HuH-7.5 (cell line): ENCODE measurements at regions not wholly inside any gene's neighbourhood (a gene's known extent, or its start where the extent isn't known, plus 50 kb on each side); places are given as distances from the start of the nearest gene placed in this dataset.

Source experiments
- DNase-seq: peaks from one replicate; pipeline ENCODE4 v3.0.0; 2011; ENCODE audit warnings: low spot score

- DNase-seq: no peak
Observed at GRCh38 chr11:109972181-109972715, 120.9 kb upstream of the ZC3H12C start.

GRCh38 chr11:109972939-109973338 is 120.3 kb upstream of the ZC3H12C start:
- DNase-seq: no peak

GRCh38 chr11:109973486-109973885 is 119.7 kb upstream of the ZC3H12C start:
- no peak for DNase-seq

- DNase-seq: no peak
Observed at GRCh38 chr11:109974523-109974922, 118.7 kb upstream of the ZC3H12C start.

GRCh38 chr11:109978895-109979294 is 114.3 kb upstream of the ZC3H12C start:
- no peak for DNase-seq

- no peak for DNase-seq
Observed at GRCh38 chr11:109981031-109981636, 112.1 kb upstream of the ZC3H12C start.

GRCh38 chr11:109983358-109983757 is 109.8 kb upstream of the ZC3H12C start:
- no peak for DNase-seq

- DNase-seq: no peak
Observed at GRCh38 chr11:109984634-109985289, 108.4 kb upstream of the ZC3H12C start.

- no peak for DNase-seq
Observed at GRCh38 chr11:109986488-109986887, 106.7 kb upstream of the ZC3H12C start.

GRCh38 chr11:109991835-109992234 is 101.4 kb upstream of the ZC3H12C start:
- no peak for DNase-seq

GRCh38 chr11:109993786-109994185 is 99.4 kb upstream of the ZC3H12C start:
- DNase-seq: no peak

- no peak for DNase-seq
Observed at GRCh38 chr11:109994907-109995306, 98.3 kb upstream of the ZC3H12C start.

GRCh38 chr11:109996060-109996459 is 97.1 kb upstream of the ZC3H12C start:
- no peak for DNase-seq

- DNase-seq: no peak
Observed at GRCh38 chr11:109998921-109999320, 94.3 kb upstream of the ZC3H12C start.

- no peak for DNase-seq
Observed at GRCh38 chr11:110000031-110000502, 93.1 kb upstream of the ZC3H12C start.

- DNase-seq: no peak
Observed at GRCh38 chr11:110000850-110001249, 92.3 kb upstream of the ZC3H12C start.

- DNase-seq: no peak
Observed at GRCh38 chr11:110003426-110003825, 89.8 kb upstream of the ZC3H12C start.

GRCh38 chr11:110011595-110011994 is 81.6 kb upstream of the ZC3H12C start:
- DNase-seq: no peak

GRCh38 chr11:110015695-110016094 is 77.5 kb upstream of the ZC3H12C start:
- no peak for DNase-seq

GRCh38 chr11:110019675-110020074 is 73.5 kb upstream of the ZC3H12C start:
- DNase-seq: no peak

GRCh38 chr11:110022548-110022947 is 70.6 kb upstream of the ZC3H12C start:
- no peak for DNase-seq

- no peak for DNase-seq
Observed at GRCh38 chr11:110023711-110024110, 69.5 kb upstream of the ZC3H12C start.

GRCh38 chr11:110026858-110027626 is 66.2 kb upstream of the ZC3H12C start:
- DNase-seq: no peak
